ENCODE measurements at regions not wholly inside any gene's neighbourhood (a gene's known extent, or its start where the extent isn't known, plus 50 kb on each side); places are given as distances from the start of the nearest gene placed in this dataset.

DNA sequence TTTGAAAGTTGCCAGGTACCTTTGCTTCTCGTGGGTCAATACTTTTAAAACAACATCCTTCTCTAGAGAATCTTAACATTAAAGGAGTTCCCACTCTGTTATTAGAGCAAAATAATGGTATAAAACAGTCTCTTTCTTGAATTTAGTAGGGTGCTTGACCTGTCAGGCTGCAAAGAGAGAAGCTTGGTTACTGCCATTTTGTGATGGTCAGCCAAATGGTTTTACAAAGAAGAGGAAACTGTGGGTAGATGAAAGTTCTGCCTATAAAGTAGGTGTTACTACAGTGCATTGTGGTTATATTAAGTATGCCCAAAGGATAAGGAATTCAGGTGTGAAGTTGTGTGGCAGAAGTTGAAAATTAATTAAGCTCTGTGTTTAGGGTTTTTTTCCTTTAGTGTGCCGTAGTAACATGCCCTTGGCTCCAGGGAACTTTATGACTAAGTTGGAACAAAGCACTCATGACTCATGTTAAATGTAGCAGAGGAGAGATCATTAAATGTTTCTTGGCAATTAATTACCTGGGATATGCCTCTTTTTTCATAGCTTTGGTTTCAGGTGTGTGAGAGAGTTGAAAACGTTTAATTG lies 354.0 kb upstream of the KITLG start:
- TF ChIP-seq, protein P1, sequence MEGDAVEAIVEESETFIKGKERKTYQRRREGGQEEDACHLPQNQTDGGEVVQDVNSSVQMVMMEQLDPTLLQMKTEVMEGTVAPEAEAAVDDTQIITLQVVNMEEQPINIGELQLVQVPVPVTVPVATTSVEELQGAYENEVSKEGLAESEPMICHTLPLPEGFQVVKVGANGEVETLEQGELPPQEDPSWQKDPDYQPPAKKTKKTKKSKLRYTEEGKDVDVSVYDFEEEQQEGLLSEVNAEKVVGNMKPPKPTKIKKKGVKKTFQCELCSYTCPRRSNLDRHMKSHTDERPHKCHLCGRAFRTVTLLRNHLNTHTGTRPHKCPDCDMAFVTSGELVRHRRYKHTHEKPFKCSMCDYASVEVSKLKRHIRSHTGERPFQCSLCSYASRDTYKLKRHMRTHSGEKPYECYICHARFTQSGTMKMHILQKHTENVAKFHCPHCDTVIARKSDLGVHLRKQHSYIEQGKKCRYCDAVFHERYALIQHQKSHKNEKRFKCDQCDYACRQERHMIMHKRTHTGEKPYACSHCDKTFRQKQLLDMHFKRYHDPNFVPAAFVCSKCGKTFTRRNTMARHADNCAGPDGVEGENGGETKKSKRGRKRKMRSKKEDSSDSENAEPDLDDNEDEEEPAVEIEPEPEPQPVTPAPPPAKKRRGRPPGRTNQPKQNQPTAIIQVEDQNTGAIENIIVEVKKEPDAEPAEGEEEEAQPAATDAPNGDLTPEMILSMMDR (conservative IDR thresholded peaks at IDR 0.05; ENCODE audit: low read depth, low read length): no peak
- TF ChIP-seq EZH2 (IDR thresholded peaks at IDR 0.05; ENCODE audit: low read length, unreplicated experiment) (no peak), EZH2phosphoT487 (IDR thresholded peaks at IDR 0.05; ENCODE audit: borderline replicate concordance, low read length) (no peak)
